G401.6 (cell line): ENCODE measurements at regions not wholly inside any gene's neighbourhood (a gene's known extent, or its start where the extent isn't known, plus 50 kb on each side); places are given as distances from the start of the nearest gene placed in this dataset.

ENCODE experiments used
- FAIRE-seq: peaks from 2 replicates; lab custom pipeline; 2012; peaks lifted over from hg19 to GRCh38; lab: Jason Lieb, UNC

DNA sequence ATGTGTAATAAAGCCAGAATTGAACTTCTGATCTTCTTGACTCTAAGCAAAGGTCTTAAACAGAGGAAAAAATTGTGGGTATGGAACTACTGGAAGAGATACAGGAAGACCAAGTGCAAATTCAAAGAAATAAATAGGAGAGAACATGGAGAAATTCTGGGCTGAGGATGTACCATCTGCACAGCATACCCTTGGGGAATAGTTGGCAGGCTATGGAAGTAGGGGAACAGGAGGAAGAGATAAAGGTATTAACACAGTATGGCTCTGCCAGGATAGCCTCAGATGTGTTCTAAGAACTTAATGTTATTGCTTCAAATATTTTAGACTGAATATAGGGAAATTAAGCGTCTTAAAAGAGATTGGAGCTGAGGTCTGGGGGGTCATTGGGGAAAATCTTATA, 485.4 kb downstream of the CNTN3 start:
- no peak for FAIRE-seq

DNA sequence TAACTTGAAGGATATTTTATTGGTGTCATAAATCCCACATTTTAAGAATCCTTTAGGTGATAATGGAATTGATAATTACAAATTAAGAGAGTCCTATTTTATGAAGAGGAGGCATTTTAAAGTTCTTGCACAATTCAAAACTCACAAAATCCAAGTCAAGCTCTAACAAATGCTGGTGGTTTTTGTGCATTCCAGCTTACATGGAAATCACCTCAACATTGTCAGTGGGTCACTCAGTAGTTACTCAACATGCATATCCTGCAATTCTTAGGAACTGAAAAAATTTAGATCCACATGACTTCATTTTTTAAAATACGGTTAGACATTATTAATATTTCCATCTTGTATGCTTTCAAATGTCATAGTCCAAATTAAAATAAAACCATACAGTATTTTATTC, 487.2 kb downstream of the CNTN3 start:
- FAIRE-seq = no peak

- FAIRE-seq = no peak
Observed at GRCh38 chr3:74124782-74125181, 489.7 kb downstream of the CNTN3 start.

GRCh38 chr3:74122281-74122680, 492.2 kb downstream of the CNTN3 start:
- no peak for FAIRE-seq

GRCh38 chr3:74121761-74122160, 492.7 kb downstream of the CNTN3 start:
- no peak for FAIRE-seq

DNA sequence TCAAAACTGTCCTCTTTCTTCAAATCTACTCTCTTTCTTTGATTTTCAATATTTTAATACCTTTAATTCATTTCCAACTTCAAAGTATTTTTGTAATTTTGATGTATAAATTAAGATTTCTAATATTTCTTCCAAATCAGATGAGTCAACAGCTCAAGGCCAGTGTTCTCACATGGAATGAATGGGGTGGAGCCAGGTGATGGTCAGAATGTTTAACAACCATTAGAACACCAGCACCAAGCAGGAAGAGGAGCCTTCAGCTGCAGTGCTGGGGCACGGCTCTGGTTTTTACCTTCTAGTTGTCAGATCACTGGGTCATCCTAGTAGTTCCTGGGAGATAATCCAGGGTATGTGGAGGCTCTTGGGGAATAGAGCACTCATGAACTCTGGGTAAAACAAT, 494.5 kb upstream of the PDZRN3 start:
- FAIRE-seq = no peak

DNA sequence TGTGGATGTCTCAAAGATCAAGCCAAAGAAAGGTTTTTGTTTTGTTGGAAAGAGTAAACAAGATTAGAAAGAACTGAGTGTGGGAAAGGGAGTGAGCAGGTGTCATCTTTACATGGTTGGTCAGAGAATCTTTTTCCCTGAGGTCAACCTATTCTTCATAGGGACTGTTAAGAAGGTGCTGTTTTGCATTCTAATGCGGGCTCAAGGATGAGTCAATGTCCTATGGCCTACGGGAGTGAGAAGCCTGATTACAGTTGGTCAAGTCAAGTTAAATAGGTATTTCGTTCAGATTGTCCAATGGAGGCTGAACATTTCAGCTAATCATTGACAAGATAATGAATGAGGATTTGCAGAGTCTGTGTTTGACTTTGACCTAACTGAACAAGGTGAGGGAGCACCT, 491.2 kb upstream of the PDZRN3 start:
- no peak for FAIRE-seq

- FAIRE-seq = no peak
Observed at GRCh38 chr3:74107451-74107850, 482.7 kb upstream of the PDZRN3 start.

GRCh38 chr3:74106925-74107324, 482.2 kb upstream of the PDZRN3 start:
- no peak for FAIRE-seq

DNA sequence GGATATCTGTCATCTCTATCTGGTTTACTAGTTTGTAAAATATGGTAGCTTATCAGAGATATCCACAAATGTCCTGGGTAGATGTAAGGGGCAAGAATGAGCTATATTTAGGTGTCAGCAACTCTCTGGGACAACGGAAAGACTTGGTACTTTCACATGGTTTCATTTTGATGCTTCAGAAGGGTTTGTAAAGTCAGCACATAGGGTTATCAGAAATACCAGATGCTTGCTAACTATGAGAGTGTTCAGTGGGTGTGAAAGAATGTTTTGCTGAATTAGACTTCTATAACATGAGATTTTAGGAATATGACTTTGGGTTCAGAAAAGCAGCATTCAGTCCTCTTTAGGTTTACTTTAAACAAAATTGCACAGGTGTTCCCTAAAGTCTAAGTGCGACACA, 466.5 kb upstream of the PDZRN3 start:
- no peak for FAIRE-seq

- no peak for FAIRE-seq
Observed at GRCh38 chr3:74089814-74090213, 465.1 kb upstream of the PDZRN3 start.

- FAIRE-seq = no peak
Observed at GRCh38 chr3:74080056-74080461, 455.3 kb upstream of the PDZRN3 start.

GRCh38 chr3:74075241-74075640, 450.5 kb upstream of the PDZRN3 start:
- no peak for FAIRE-seq

DNA sequence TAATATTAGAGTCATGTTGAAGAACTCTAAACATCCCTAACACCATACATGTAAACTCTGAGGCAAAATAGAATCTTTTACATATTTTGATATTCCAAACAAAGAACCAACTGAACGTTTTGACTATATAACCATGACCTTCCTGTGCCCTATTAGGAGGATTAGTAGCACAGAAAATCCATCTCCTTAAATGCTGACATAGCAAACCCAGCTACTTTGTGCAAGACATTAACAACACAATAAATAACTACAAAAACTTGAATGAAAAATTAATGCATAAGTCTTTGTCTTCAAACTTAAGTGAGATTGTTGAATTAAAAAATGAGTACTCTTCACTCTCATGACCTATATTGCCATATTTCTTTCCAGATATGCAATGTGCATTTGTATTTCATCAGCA, 450.0 kb upstream of the PDZRN3 start:
- no peak for FAIRE-seq

GRCh38 chr3:74067296-74067695, 442.6 kb upstream of the PDZRN3 start:
- FAIRE-seq = no peak

DNA sequence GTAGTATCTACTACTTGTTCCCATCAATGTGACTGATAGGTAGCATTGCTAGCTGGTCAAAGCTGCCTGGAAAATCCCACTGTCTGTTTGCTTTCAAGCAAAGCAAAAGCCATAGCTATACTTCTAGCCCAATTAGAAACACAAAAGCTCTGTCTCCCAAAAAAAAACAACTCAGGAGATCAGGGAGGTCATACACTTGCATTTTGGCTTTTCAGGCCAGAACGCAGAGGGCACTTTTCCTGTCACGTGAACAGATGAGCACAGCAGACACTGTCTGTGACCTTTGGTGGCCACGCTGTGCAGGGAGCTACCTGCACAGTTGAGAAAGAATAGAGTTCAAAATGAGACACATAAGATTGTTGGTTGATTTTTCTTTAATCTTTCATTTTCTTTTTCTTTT, 441.7 kb upstream of the PDZRN3 start:
- no peak for FAIRE-seq

DNA sequence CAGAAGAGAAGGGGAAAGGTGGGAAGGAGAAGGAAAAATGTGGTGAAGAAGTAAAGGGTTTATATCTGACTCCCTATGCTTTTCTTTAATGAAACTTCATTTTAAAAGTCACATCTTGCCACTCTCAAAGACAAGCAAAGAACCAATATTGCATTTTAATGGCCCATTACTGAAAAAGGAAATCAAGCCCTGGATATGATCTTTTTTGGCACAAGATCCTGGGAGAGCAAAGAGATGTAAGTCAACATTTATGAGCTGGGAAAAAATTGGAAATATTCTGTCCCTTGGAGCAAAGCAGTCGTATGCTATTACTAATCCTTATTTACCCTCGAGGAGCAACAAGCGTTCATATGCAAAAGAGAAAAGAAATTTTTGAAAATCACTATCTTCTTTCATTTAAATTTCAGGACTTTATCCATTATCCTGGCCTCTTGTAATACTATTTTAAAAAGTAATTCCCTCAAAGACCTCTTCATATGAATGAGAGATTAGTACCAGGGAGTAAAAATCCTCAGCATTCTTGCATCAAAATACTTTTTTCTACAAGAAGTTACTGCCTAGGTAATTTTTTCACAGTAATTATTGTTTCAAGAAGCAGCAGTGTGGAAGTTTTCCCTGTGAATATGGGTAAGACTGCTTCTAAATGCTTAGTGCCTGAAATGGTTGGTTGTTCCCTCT, 435.3 kb upstream of the PDZRN3 start:
- no peak for FAIRE-seq

DNA sequence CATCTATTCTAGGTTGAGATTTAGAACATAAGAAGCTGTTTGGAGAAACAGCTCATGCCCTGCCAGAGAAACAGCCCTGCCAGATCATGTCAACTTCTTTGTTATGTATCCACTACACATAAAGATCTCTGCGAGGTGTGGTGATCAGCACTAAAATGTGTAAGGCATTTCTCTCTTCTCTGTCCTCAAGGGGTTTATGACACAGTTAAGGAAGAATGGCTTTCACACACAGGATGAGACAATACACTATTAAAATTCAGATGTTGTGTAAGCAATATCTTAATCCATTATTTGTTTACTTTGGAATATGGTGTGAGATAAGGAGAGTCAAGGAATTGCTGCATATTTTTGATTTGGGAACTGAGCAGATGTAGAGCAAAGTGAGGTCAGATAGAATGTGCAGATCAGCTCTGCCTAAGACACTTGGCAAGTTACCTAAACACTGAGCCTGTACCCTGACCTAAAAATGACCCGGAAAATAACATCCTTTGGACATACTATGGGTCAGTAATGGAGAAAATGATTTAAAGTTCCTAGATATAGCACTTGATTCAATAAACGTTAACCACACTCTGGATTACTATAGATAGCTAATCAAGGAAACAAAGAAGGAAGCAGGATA, 434.7 kb upstream of the PDZRN3 start:
- no peak for FAIRE-seq

DNA sequence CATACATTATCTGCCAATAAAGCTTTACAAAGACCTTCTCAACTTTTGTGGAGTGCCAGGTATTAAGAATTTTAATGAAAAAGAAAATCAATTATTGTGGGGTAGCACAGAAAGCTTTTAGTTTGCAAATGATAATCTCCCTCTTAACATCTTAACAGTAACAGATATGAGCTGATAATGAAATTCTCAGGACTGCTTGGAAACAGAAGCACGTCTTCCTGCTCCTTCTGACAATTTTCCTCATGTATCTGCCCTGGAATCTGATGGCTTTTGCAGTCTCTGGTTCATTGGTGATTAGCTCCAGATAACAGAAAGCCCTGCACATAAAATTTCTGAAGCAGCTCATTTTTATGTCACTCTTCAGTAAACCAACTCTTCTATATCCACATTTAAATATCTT, 432.4 kb upstream of the PDZRN3 start:
- no peak for FAIRE-seq

DNA sequence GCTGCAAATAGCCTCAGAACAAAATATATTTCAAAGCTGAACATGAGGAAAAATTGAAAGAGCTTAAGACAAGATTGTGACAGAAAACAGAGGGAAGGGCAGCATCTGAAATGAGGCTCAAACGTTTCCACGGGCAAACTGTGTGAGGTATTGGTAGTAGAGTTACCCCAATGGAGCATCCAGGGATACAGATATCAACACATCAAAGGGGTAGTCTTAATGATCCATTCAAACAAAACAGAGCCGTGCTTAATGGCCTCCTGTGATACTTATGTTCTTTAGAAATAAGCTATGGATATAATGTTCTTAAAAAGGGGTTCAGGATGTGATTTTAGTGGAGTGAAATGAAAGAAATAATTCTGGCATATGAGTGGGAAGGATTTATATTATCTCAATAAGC, 430.3 kb upstream of the PDZRN3 start:
- FAIRE-seq = no peak

GRCh38 chr3:74054566-74054965, 429.8 kb upstream of the PDZRN3 start:
- FAIRE-seq = no peak

- FAIRE-seq = no peak
Observed at GRCh38 chr3:74053970-74054516, 429.3 kb upstream of the PDZRN3 start.

- FAIRE-seq = no peak
Observed at GRCh38 chr3:74049444-74049843, 424.7 kb upstream of the PDZRN3 start.

DNA sequence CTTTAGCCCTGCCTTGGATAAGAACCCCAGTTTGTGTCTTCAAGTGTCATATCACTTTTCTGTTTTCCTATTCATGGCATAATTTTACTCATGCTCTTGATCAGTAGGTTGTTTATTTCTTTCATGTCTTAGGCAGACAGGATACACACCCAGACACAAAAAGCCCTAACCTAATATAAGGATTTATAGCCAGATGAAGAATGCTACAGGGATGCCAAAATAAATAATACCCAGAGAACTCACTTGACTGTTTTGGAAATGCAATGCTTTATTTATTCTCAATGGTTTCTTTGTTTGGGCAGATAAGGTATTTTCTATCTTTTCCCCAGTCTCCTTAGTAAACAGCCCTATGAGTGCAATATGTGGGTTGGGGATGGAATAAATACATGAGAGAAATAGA, 424.0 kb upstream of the PDZRN3 start:
- no peak for FAIRE-seq
